ENCODE measurements at regions not wholly inside any gene's neighbourhood (a gene's known extent, or its start where the extent isn't known, plus 50 kb on each side); places are given as distances from the start of the nearest gene placed in this dataset.

GRCh38 chr9:135347461-135347860, 132.1 kb upstream of the PPP1R26 start:
- TF ChIP-seq CTCF (IDR thresholded peaks at IDR 0.05) (no peak), POLR2AphosphoS5 (IDR thresholded peaks at IDR 0.05; ENCODE audit: low read depth, low read length) (no peak), REST (IDR thresholded peaks at IDR 0.05; ENCODE audit: insufficient read depth in 1 of 2, low read depth in 2 of 2, low read length in 1 of 2) (no peak), TCF7L2 (IDR thresholded peaks at IDR 0.05; ENCODE audit: low read depth, low read length) (no peak), SIN3A (IDR thresholded peaks at IDR 0.05; ENCODE audit: borderline replicate concordance, insufficient read depth, low read depth, low read length) (no peak)
